K562 (cell line): ENCODE measurements at regions not wholly inside any gene's neighbourhood (a gene's known extent, or its start where the extent isn't known, plus 50 kb on each side); places are given as distances from the start of the nearest gene placed in this dataset.

Source experiments
- ATF2 ChIP-seq: sonication (generic); formaldehyde crosslinking; IDR thresholded peaks from 2 replicates; pipeline ENCODE4 v1.8.1; 2022; ENCODE audit warnings: missing genetic modification reagents
- BCLAF1 ChIP-seq, 2 experiments: fragments of 450-650 bp in 1 of 2; IDR thresholded peaks; 2 replicates each; pipeline ENCODE4 v1.6.1; 2011 to 2017; ENCODE audit warnings: low read depth in 2 of 2, antibody characterized with exemption in 1 of 2, borderline replicate concordance in 1 of 2, low read length in 1 of 2, mild to moderate bottlenecking in 1 of 2, mixed read lengths in 1 of 2; ENCODE audit not compliant: control insufficient read depth in 1 of 2
- BMI1 ChIP-seq: fragments of 150-350 bp; IDR thresholded peaks from 2 replicates; pipeline ENCODE4 v1.6.1; 2014; ENCODE audit warnings: low read length
- CBFA2T2 ChIP-seq: fragments of 450-650 bp; conservative IDR thresholded peaks from 2 replicates; pipeline ENCODE4 v1.6.1; 2017; ENCODE audit warnings: mild to moderate bottlenecking
- HES1 ChIP-seq: fragments of 450-650 bp; IDR thresholded peaks from 2 replicates; pipeline ENCODE4 v1.6.1; 2016; ENCODE audit warnings: low read depth, mild to moderate bottlenecking, moderate library complexity
- HLTF ChIP-seq: fragments of 450-650 bp; IDR thresholded peaks from 2 replicates; pipeline ENCODE4 v1.6.1; 2016
- HMGXB4 ChIP-seq: sonication (generic); formaldehyde crosslinking; IDR thresholded peaks from 2 replicates; pipeline ENCODE4 v1.8.1; 2023; ENCODE audit warnings: mild to moderate bottlenecking, missing genetic modification reagents
- HNRNPH1 ChIP-seq: fragments of 200-400 bp; formaldehyde crosslinking; optimal IDR thresholded peaks from 2 replicates; pipeline ENCODE3; 2017; ENCODE audit warnings: low read depth, mild to moderate bottlenecking, low read length, moderate library complexity
- LARP7 ChIP-seq: fragments of 450-650 bp; IDR thresholded peaks from 2 replicates; pipeline ENCODE4 v1.6.1; 2016
- MCM7 ChIP-seq, 2 experiments: fragments of 450-650 bp; IDR thresholded peaks; 2 replicates each; pipeline ENCODE4 v1.6.1; 2016 to 2018
- NCOR1 ChIP-seq: fragments of 450-650 bp; IDR thresholded peaks from 2 replicates; pipeline ENCODE4 v1.6.1; 2016; ENCODE audit warnings: mild to moderate bottlenecking, moderate library complexity
- POLR2AphosphoS2 ChIP-seq: IDR thresholded peaks from 2 replicates; pipeline ENCODE4 v1.6.1; 2012; ENCODE audit warnings: low read length, improper control_type of control experiment
- SPI1 ChIP-seq: IDR thresholded peaks from 2 replicates; pipeline ENCODE4 v1.6.1; 2011; ENCODE audit warnings: low read depth, low read length, control low read depth, borderline replicate concordance
- TEAD4 ChIP-seq, 2 experiments: sonication (generic) in 1 of 2; formaldehyde crosslinking in 1 of 2; IDR thresholded peaks; 2 replicates each; pipeline versions ENCODE4 v1.6.1 to v1.8.0; 2012 to 2022; ENCODE audit warnings: borderline replicate concordance in 1 of 2, inconsistent platforms in 1 of 2, low read length in 1 of 2, mild to moderate bottlenecking in 1 of 2, missing genetic modification reagents in 1 of 2
- USF2 ChIP-seq: sonication (generic); formaldehyde crosslinking; IDR thresholded peaks from 2 replicates; pipeline ENCODE4 v1.5.0; 2020; ENCODE audit warnings: missing genetic modification reagents
- ZNF165 ChIP-seq: fragments of 250-450 bp; sonication (Bioruptor Pico); IDR thresholded peaks from 2 replicates; pipeline ENCODE4 v1.4.0; 2020; ENCODE audit warnings: borderline replicate concordance
- ZNF740 ChIP-seq, 3 experiments: fragments of 200-800 bp in 1 of 3; sonication (Bioruptor generic) in 1 of 3; sonication (generic) in 1 of 3; formaldehyde crosslinking in 1 of 3; IDR thresholded peaks; 2 replicates each; pipeline versions ENCODE4 v1.6.1 to v1.8.0; 2016 to 2022; ENCODE audit warnings: mild to moderate bottlenecking in 2 of 3, missing compliant biosample characterization in 2 of 3, missing genetic modification characterization in 2 of 3, missing genetic modification reagents in 1 of 3
- ZNF766 ChIP-seq: fragments of 200-800 bp; sonication (Bioruptor generic); conservative IDR thresholded peaks from 2 replicates; pipeline ENCODE4 v1.6.1; 2016; ENCODE audit warnings: missing genetic modification characterization, missing compliant biosample characterization

- TF ChIP-seq HES1 (no peak), POLR2AphosphoS2 (no peak), LARP7 (no peak), ATF2 (no peak), ZNF165 (CRISPR knock-in tag) (no peak), CBFA2T2 (peak; percentile 76), ZNF740 (CRISPR knock-in tag; IDR thresholded peaks at IDR 0.05) (no peak), ZNF740 (tag; IDR thresholded peaks at IDR 0.05) (no peak), ZNF766 (CRISPR knock-in tag) (no peak), HLTF (no peak), HNRNPH1 (no peak), TEAD4 (IDR thresholded peaks at IDR 0.05; ENCODE audit: low read length) (peak; percentile 64), TEAD4 (CRISPR knock-in tag; IDR thresholded peaks at IDR 0.05; ENCODE audit: borderline replicate concordance) (no peak), MCM7 (IDR thresholded peaks at IDR 0.05) (no peak), BMI1 (no peak), NCOR1 (peak; percentile 67; the same call in 1 of the 2 replicates), SPI1 (no peak), HMGXB4 (CRISPR knock-in tag) (no peak), USF2 (CRISPR knock-in tag) (no peak), BCLAF1 (IDR thresholded peaks at IDR 0.05; ENCODE audit: borderline replicate concordance in 1 of 2, control insufficient read depth in 1 of 2, low read depth in 2 of 2, low read length in 1 of 2) (no peak)
Observed at GRCh38 chr13:75947448-75947847, 311.3 kb downstream of the LMO7 start (continued).
